Glomerular visceral epithelial cell (primary cell): ENCODE measurements at regions not wholly inside any gene's neighbourhood (a gene's known extent, or its start where the extent isn't known, plus 50 kb on each side); places are given as distances from the start of the nearest gene placed in this dataset.

ENCODE experiments used
- DNase-seq: peaks from one replicate; pipeline ENCODE4 v3.0.0-alpha.2; 2016; ENCODE audit errors: extremely low spot score

DNA sequence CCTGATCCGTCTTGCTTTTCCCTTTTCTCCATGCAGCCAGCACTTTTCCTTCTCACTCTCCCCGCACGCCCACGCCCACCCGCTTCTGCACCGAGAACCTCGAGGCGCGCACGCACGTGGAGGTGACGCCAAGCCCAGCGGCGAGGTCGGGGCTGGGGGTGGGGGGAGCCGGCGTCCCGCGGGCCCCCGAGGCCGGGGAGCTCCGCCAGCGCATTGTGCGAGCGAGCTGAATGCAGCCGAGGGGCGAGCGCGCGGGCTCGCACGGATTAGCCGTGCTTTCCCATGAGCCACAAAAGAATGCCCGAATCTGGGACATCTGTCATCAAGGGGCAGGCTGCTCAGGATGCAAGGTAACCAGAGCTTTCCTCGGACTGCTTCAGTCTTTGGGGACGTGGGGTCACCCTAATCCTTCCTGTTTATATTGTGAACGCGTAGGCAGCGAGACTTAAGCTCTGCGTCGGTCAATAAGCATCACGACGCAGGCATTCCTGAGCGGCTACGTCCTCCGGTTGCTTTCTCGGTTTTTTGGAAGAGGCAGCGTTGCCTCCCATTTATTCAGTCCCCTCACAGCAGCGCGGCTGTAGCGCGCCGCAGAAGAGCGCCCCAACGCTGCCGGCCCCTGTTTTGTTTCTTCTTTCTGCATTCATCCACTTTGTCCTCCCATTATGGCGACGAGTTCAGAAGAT, 67.3 kb upstream of the AKT3 start:
- peak; percentile 63 for DNase-seq

DNA sequence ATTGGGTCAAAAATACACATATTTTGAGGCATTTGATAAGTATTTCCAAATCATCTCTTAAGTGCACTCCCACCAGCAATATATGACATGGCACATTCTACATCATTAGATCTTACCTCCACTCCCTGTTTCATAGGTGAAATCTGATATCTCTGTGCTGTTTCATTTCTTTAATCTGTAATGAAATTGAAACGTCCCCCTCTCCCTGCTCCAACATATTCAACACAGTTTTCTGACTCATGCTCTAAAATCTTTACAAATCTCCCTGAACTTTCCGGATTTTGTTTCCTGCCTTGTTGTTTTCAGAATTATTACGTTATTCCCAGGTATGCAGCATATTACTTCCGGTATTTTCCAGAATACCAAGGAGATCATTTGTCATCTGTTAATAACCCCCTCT, 66.1 kb upstream of the AKT3 start:
- DNase-seq, result peak; percentile 12

DNA sequence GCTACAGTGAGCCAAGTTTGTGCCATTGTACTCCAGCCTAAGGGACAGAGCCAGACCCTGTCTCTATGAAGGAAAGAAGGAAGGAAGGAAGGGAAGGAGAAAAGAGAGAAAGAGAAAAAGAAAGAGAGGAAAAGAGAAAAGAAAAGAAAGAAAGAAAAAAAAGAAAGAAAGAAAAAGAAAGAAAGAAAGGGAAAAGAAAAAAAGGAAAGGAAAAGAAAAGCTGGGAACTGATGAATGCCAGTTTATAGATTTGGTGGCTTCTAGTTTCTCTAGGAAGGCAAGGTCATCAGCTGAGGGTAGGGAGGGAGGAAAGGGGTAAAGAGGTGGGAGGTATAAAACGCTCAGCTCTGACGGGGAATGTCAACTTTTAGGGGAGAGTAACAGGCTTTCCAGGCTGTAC, 62.3 kb upstream of the AKT3 start:
- no peak for DNase-seq

DNA sequence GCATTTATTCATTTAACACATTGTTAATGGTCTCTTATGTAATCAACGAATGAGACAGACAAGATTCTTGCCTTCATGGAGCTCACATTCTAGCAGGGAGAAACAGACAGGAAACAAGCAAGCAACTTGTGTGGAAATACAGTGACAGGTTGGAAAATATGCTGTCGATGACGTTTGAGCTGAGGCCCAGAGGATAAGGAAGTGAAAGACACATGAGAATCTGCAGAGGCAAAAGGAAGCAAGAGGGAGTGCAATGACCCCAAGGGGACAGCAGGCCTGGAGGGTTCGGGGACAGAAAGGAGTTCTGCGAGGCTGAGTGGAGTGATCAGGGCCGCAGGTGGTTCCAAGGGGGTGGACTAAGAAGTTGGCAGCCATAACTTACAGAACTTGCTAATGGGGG, 60.6 kb upstream of the AKT3 start:
- no peak for DNase-seq

DNA sequence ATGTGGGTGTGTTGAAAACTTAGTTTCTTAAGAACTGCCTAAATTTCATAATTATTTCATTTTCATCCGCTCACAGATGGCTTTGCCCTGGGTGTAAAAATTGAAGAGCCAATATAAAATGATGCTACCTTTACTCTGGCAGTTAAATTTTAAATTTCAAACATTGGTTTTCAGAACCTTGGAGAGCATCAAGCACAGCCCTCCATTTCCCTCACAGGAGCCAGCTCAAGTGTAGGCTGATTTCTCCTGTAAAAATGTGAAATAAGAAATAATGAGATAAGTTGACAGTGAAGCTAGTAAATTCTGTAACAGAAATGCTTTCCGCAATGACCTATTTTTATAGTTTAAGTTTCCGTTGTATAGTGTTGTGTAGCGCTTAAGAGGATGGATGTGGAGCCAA, 53.9 kb upstream of the AKT3 start:
- no peak for DNase-seq

DNA sequence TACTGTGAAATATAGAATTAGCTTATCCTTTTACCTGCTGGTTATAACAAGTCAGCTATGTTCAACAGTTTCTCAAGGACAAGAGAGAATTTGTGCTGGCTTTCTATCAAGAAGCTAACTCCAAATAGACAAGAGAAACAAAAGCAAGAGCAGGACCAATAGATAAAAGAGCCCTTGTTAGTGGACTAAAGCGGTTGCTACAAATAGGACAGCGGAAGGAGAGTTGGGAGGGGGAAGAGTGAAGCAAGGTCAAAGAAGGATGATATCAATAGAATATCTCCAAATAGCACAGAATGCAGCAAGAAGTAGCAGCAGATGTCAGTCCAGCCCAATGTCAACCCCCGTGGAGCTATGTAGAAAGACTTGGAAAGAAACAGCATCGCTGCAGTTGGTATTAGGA, 53.0 kb upstream of the AKT3 start:
- DNase-seq, result no peak

DNA sequence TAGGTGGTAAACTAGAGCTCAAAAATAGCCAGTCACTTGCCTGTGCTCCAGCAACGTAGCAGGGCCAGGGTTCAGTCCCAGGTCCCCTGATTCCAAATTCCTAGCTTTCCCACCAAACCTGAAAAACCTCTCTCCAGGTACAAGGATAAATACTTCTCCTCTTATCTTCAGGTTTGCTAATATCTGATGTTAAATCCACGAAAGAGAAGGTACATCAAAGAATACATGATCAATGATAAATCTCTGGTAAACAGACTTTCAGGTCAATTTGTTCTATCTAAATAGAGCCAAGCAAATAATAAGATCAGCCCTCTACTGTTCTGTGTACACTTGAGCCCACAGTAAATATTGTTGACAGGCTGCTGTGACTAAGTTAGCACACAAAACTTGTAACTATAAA, 52.1 kb upstream of the AKT3 start:
- DNase-seq, result no peak
